GM15510 (cell line): ENCODE measurements at regions not wholly inside any gene's neighbourhood (a gene's known extent, or its start where the extent isn't known, plus 50 kb on each side); places are given as distances from the start of the nearest gene placed in this dataset.

Experiments used
- POLR2A ChIP-seq: IDR thresholded peaks from 3 replicates; pipeline ENCODE4 v1.6.1; 2011; ENCODE audit warnings: borderline replicate concordance; ENCODE audit not compliant: insufficient read length; ENCODE audit errors: extremely low read depth

GRCh38 chr2:192473331-192473730 is 278.6 kb upstream of the TMEFF2 start:
- TF ChIP-seq POLR2A: no peak

- no peak for TF ChIP-seq POLR2A
Measured at GRCh38 chr2:192471982-192472381, 277.2 kb upstream of the TMEFF2 start.

- TF ChIP-seq POLR2A: no peak
Measured at GRCh38 chr2:192469612-192470011, 274.9 kb upstream of the TMEFF2 start.

- TF ChIP-seq POLR2A: no peak
Measured at GRCh38 chr2:192467953-192468660, 273.4 kb upstream of the TMEFF2 start.

GRCh38 chr2:192465141-192465540 is 270.4 kb upstream of the TMEFF2 start:
- TF ChIP-seq POLR2A: no peak

GRCh38 chr2:192459422-192459821 is 264.7 kb upstream of the TMEFF2 start:
- TF ChIP-seq POLR2A: no peak

- no peak for TF ChIP-seq POLR2A
Measured at GRCh38 chr2:192448881-192449280, 254.1 kb upstream of the TMEFF2 start.

GRCh38 chr2:192444286-192444838 is 249.6 kb upstream of the TMEFF2 start:
- TF ChIP-seq POLR2A: no peak

- TF ChIP-seq POLR2A: no peak
Measured at GRCh38 chr2:192443831-192444230, 249.1 kb upstream of the TMEFF2 start.

- no peak for TF ChIP-seq POLR2A
Measured at GRCh38 chr2:192438239-192438638, 243.5 kb upstream of the TMEFF2 start.

GRCh38 chr2:192437653-192438052 is 242.9 kb upstream of the TMEFF2 start:
- no peak for TF ChIP-seq POLR2A

- TF ChIP-seq POLR2A: no peak
Measured at GRCh38 chr2:192424243-192424642, 229.5 kb upstream of the TMEFF2 start.

- TF ChIP-seq POLR2A: no peak
Measured at GRCh38 chr2:192419786-192420185, 225.1 kb upstream of the TMEFF2 start.

- no peak for TF ChIP-seq POLR2A
Measured at GRCh38 chr2:192416060-192416459, 221.3 kb upstream of the TMEFF2 start.

- no peak for TF ChIP-seq POLR2A
Measured at GRCh38 chr2:192414794-192415193, 220.1 kb upstream of the TMEFF2 start.
